ENCODE measurements at regions not wholly inside any gene's neighbourhood (a gene's known extent, or its start where the extent isn't known, plus 50 kb on each side); places are given as distances from the start of the nearest gene placed in this dataset.
"Not testable (repeated sequence)": the region's sequence is repeated elsewhere in the genome, so short reads cannot be mapped to it uniquely, and the experiment has no call there.

GRCh38 chr21:15932726-15933125 is 202.9 kb downstream of the USP25 start:
- no peak for DNase-seq

GRCh38 chr21:15935530-15935929 is 205.7 kb downstream of the USP25 start:
- no peak for DNase-seq

GRCh38 chr21:15943009-15943666 is 213.4 kb downstream of the USP25 start:
- no peak for DNase-seq

GRCh38 chr21:15947677-15948076 is 217.9 kb downstream of the USP25 start:
- no peak for DNase-seq

GRCh38 chr21:15953551-15954116 is 223.9 kb downstream of the USP25 start:
- no peak for DNase-seq

- DNase-seq: no peak
Measured at GRCh38 chr21:15964236-15964855, 234.6 kb downstream of the USP25 start.

- no peak for DNase-seq
Measured at GRCh38 chr21:15966231-15966630, 236.4 kb downstream of the USP25 start.

- no peak for DNase-seq
Measured at GRCh38 chr21:15966651-15967050, 236.9 kb downstream of the USP25 start.

- DNase-seq: no peak
Measured at GRCh38 chr21:15967661-15968060, 237.9 kb downstream of the USP25 start.

- no peak for DNase-seq
Measured at GRCh38 chr21:15968776-15969310, 239.1 kb downstream of the USP25 start.

- no peak for DNase-seq
Measured at GRCh38 chr21:15976807-15977206, 247.0 kb downstream of the USP25 start.

GRCh38 chr21:15978215-15978738 is 248.5 kb downstream of the USP25 start:
- DNase-seq: no peak

- DNase-seq: not testable (repeated sequence)
Measured at GRCh38 chr21:15979493-15979892, 249.7 kb downstream of the USP25 start.

GRCh38 chr21:15986277-15986676 is 256.5 kb downstream of the USP25 start:
- DNase-seq: no peak

GRCh38 chr21:15992171-15992570 is 262.4 kb downstream of the USP25 start:
- DNase-seq: no peak

- DNase-seq: no peak
Measured at GRCh38 chr21:15993951-15994350, 264.2 kb downstream of the USP25 start.

- DNase-seq: no peak
Measured at GRCh38 chr21:15999741-16000140, 270.0 kb downstream of the USP25 start.

- DNase-seq: no peak
Measured at GRCh38 chr21:16002874-16003466, 273.2 kb downstream of the USP25 start.

- DNase-seq: no peak
Measured at GRCh38 chr21:16004086-16004485, 274.3 kb downstream of the USP25 start.

GRCh38 chr21:16004523-16004922 is 274.7 kb downstream of the USP25 start:
- no peak for DNase-seq

- no peak for DNase-seq
Measured at GRCh38 chr21:16005996-16006395, 276.2 kb downstream of the USP25 start.

- no peak for DNase-seq
Measured at GRCh38 chr21:16007943-16008342, 278.2 kb downstream of the USP25 start.

GRCh38 chr21:16011719-16012118 is 281.9 kb downstream of the USP25 start:
- no peak for DNase-seq

- DNase-seq: no peak
Measured at GRCh38 chr21:16013570-16013969, 283.8 kb downstream of the USP25 start.

Measured in CD4-positive, alpha-beta T cell treated with Interleukin-1 beta for 1 hour (primary cell).